Endothelial cell (in vitro differentiated cells): ENCODE measurements at regions not wholly inside any gene's neighbourhood (a gene's known extent, or its start where the extent isn't known, plus 50 kb on each side); places are given as distances from the start of the nearest gene placed in this dataset.

ENCODE experiments used
- DNase-seq: peaks from one replicate; pipeline ENCODE4 v3.0.0; 2021; ENCODE audit warnings: low spot score
- H3K27ac Mint-ChIP-seq: one replicate; pipeline ENCODE4 v1.8.0; 2021; ENCODE audit warnings: mixed read lengths, inconsistent platforms; ENCODE audit not compliant: unreplicated experiment
- H3K27me3 Mint-ChIP-seq: one replicate; pipeline ENCODE4 v1.8.0; 2021; ENCODE audit warnings: mild to moderate bottlenecking, moderate library complexity, mixed read lengths, inconsistent platforms; ENCODE audit not compliant: unreplicated experiment
- H3K36me3 Mint-ChIP-seq: one replicate; pipeline ENCODE4 v1.8.0; 2021; ENCODE audit warnings: mild to moderate bottlenecking, low read depth, mixed read lengths, inconsistent platforms; ENCODE audit not compliant: unreplicated experiment
- H3K4me1 Mint-ChIP-seq: one replicate; pipeline ENCODE4 v1.8.0; 2021; ENCODE audit warnings: mild to moderate bottlenecking, mixed read lengths, inconsistent platforms; ENCODE audit not compliant: unreplicated experiment
- H3K4me3 Mint-ChIP-seq: one replicate; pipeline ENCODE4 v1.8.0; 2021; ENCODE audit warnings: mild to moderate bottlenecking, mixed read lengths, inconsistent platforms; ENCODE audit not compliant: unreplicated experiment
- H3K9me3 Mint-ChIP-seq: one replicate; pipeline ENCODE4 v1.8.0; 2021; ENCODE audit warnings: mixed read lengths, inconsistent platforms; ENCODE audit not compliant: unreplicated experiment
- TF ChIP-seq, protein P1 (sequence below): fragments of 200-600 bp; sonication (generic); IDR thresholded peaks from one replicate; pipeline ENCODE4 v1.5.0; 2021; ENCODE audit warnings: antibody characterized with exemption; ENCODE audit not compliant: unreplicated experiment

DNA sequence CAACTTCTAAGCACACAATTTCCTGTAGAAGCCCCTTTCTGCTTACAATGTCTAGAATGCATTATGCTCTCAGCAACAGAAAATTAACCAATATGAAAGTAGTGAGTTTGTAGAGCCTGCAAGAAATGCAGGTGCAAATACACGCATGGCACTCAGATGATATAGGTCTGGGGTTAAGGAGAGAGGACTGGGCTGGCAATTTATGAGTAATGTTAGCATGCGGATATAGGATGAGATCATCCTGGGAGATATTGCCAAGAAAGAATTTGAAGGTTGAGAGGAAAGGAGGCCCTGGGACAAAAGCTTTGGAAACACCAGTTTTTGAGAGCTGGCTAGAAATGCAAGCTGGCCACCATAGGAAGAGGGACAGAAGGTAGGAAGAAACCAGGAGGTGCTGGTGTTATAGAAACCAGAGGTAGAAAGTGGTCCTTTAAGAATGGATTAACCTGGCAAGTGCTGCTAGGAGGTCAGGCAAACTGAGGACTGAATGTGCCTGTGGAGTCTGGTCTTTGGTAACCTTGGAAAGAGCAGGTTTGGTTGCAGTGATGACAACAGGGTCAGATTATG lies 183.2 kb upstream of the MYLIP start:
- Mint-ChIP-seq H3K9me3 (no peaks in the 10 kb centered on the region), H3K4me3 (no peak overlapping the region), H3K4me1 (no peaks in the 10 kb centered on the region), H3K36me3 (no peaks in the 10 kb centered on the region), H3K27ac (no peak overlapping the region), H3K27me3 (peaks cover 5% of the 10 kb centered on the region)
- DNase-seq, result no peak
- TF ChIP-seq, protein P1, sequence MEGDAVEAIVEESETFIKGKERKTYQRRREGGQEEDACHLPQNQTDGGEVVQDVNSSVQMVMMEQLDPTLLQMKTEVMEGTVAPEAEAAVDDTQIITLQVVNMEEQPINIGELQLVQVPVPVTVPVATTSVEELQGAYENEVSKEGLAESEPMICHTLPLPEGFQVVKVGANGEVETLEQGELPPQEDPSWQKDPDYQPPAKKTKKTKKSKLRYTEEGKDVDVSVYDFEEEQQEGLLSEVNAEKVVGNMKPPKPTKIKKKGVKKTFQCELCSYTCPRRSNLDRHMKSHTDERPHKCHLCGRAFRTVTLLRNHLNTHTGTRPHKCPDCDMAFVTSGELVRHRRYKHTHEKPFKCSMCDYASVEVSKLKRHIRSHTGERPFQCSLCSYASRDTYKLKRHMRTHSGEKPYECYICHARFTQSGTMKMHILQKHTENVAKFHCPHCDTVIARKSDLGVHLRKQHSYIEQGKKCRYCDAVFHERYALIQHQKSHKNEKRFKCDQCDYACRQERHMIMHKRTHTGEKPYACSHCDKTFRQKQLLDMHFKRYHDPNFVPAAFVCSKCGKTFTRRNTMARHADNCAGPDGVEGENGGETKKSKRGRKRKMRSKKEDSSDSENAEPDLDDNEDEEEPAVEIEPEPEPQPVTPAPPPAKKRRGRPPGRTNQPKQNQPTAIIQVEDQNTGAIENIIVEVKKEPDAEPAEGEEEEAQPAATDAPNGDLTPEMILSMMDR, result no peak

DNA sequence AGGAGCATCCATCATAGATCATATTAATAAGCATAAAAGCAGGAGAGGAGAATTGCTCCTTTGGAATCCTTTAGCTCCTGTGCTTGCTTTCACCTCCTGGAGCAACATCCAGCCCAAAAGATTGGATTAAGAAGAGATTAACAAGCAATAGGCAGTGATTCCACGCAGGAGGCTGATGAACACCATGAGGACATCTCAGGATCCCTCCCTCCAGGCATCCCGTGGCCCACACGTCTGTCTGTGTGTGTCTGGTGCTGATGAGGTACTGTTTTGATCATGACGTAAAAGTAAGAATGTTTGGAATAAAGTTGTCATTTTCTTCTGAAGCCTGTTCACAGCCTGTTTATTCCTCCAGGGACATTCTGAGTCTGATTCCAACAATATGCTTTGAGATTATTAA lies 185.5 kb upstream of the MYLIP start:
- peaks cover 7% of the 10 kb centered on the region for H3K27me3 Mint-ChIP-seq
- TF ChIP-seq, protein P1, result no peak
- H3K36me3 Mint-ChIP-seq, result no peaks in the 10 kb centered on the region
- H3K27ac Mint-ChIP-seq, result no peak overlapping the region
- H3K4me1 Mint-ChIP-seq, result no peaks in the 10 kb centered on the region
- H3K9me3 Mint-ChIP-seq, result no peaks in the 10 kb centered on the region
- DNase-seq, result no peak
- H3K4me3 Mint-ChIP-seq, result no peak overlapping the region

DNA sequence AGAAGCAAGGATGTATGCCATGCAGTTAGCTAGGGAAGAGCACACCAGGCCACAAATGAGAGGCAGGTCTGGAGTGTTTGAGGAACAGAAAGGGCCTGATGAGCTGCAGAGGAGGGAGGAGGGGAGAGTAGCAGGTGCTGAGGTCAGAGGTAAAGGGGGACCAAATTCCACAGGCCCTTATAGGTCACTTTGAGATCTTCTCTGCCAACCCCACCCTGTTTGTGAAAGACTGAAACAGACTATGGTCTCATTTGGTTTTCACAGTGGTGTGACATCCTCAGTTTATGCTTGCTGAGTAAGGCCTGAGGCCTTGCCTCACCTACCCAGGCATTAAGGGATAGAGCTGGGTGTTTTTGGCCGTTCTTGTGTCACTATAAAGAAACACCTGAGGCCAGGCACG lies 187.7 kb upstream of the MYLIP start:
- Mint-ChIP-seq H3K4me1 (no peaks in the 10 kb centered on the region), H3K9me3 (no peaks in the 10 kb centered on the region), H3K4me3 (no peak overlapping the region), H3K27ac (no peak overlapping the region), H3K27me3 (peaks cover 7% of the 10 kb centered on the region), H3K36me3 (peaks cover 4% of the 10 kb centered on the region)
- TF ChIP-seq, protein P1, result no peak
- no peak for DNase-seq

GRCh38 chr6:15938107-15938506 lies 190.8 kb upstream of the MYLIP start:
- H3K27me3 Mint-ChIP-seq, result peaks cover 8% of the 10 kb centered on the region
- H3K36me3 Mint-ChIP-seq, result peaks cover 4% of the 10 kb centered on the region
- no peaks in the 10 kb centered on the region for H3K4me1 Mint-ChIP-seq
- H3K27ac Mint-ChIP-seq, result no peak overlapping the region
- no peak for DNase-seq
- H3K4me3 Mint-ChIP-seq, result no peak overlapping the region
- TF ChIP-seq, protein P1, result no peak
- H3K9me3 Mint-ChIP-seq, result no peaks in the 10 kb centered on the region

- Mint-ChIP-seq H3K4me1 (no peaks in the 10 kb centered on the region), H3K36me3 (peaks cover 4% of the 10 kb centered on the region), H3K4me3 (no peak overlapping the region), H3K27me3 (peaks cover 8% of the 10 kb centered on the region), H3K27ac (no peak overlapping the region), H3K9me3 (no peaks in the 10 kb centered on the region)
- TF ChIP-seq, protein P1, result no peak
- no peak for DNase-seq
These were observed 191.3 kb upstream of the MYLIP start for GRCh38 chr6:15937602-15938001.
